GM21447 (cell line): ENCODE measurements at regions not wholly inside any gene's neighbourhood (a gene's known extent, or its start where the extent isn't known, plus 50 kb on each side); places are given as distances from the start of the nearest gene placed in this dataset.
"Not testable (repeated sequence)": the region's sequence is repeated elsewhere in the genome, so short reads cannot be mapped to it uniquely, and the experiment has no call there.

Experiments
- ATAC-seq: cut with Tn5 transposase; IDR thresholded peaks from one replicate; pipeline ENCODE4 v1.9.1; 2021; ENCODE audit not compliant: unreplicated experiment

DNA sequence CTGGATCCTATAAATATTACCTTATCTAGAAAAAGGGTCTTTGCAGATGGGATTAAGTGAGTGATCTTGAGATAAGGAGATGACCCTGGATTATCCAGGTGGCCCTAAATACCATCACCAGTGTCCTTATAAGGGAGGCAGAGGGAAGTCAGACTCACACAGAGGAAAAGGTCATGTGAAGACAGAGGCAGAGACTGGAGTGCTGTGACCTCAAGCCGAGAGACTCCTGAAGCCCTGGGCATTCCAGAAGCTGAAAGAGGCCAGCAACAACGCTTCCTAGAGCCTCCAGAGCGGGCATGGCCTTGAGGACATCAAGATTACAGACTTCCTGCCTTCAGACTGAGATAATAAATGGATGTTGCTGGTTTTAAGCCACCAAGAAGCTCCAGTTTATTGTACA lies 118.8 kb downstream of the ATPSCKMT start:
- no peak for ATAC-seq

DNA sequence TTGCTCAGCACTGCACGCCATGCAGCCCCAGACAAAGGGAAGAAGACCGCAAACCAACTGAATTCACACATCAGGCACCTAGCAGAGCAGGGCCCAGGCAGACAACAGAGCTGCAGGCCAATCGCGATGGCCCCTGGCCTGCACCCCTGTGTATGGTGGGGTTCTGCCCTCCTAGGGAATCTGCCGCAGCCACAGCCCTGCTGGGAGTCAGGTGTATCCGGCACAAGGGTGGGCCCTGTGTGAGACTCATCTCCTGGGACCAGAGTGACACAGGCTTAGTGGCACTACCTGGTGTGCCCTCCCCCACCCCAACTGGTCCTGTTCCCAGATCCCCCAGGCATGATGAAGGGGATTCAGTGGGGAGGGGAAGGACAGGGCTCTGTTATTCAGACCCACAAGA lies 122.8 kb downstream of the ATPSCKMT start:
- no peak for ATAC-seq

DNA sequence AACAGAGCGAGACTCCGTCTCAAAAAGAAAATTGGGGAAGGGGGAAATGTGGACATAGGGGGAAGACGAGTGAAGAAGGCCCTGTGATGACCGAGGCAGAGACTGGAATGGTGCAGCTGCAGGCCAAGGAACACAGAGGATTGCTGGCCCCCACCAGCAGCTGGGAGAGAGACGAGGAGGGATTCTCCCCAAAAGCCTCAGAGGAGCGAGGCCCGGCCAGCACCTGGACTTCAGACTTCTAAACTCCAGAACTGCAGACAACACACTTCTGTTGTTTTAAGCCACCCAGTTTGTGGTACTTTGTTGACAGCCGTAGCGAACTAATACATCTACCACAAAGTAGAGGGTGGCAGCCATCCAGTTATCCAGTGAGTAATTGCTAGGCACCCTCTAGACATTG lies 124.6 kb downstream of the ATPSCKMT start:
- no peak for ATAC-seq

DNA sequence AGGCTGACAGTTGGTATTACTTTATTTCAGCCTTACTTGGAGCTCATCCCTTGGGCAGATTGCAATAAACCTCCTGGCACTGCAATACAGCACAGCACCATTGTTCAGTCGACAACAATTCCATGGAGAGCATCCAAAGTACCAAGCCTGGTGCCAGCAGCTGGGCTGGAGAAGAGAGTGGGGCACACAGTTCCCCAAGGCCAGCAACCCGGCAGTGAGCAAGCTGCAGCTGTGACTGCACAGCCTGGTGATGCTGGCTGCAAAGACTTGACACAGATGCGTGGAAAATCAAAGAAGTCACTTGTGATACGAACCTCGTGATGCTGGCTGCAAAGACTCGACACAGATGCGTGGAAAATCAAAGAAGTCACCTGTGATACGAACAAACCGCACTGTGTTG lies 125.4 kb downstream of the ATPSCKMT start:
- no peak for ATAC-seq

DNA sequence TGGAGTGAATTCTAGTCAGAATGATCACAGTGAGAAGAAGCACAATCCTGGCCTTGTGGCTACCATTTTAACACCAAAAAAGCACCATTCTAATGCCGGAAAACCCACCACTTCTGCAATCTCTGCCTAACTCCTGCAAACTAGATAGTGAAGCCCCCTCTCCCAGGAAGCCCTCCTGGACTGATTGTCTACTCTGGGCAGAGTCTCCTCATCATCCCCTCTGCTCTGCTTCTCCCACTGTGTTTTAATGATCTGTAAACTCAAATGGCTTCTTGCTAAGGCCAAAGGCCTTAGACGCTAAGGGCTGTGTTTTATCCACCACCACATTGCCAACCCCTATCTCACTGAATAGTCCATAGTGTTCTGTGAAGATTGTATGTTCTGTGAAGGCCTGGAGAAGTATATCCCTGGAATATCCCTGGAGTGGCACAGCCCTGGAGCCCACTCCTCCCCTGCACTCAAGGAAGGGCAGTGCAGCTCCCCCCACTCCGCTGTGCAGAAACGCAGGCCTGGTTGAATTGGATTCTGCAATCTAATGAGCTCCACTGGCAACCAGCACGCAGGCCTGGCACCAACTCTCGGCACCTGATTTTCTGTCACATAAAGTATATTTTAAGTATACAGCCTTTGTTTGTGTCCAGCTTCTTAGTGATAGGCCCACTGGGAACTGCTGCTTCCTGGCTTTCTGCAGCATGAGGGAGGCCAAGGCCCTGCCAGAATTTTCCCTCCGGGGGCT lies 126.3 kb downstream of the ATPSCKMT start:
- ATAC-seq = no peak

DNA sequence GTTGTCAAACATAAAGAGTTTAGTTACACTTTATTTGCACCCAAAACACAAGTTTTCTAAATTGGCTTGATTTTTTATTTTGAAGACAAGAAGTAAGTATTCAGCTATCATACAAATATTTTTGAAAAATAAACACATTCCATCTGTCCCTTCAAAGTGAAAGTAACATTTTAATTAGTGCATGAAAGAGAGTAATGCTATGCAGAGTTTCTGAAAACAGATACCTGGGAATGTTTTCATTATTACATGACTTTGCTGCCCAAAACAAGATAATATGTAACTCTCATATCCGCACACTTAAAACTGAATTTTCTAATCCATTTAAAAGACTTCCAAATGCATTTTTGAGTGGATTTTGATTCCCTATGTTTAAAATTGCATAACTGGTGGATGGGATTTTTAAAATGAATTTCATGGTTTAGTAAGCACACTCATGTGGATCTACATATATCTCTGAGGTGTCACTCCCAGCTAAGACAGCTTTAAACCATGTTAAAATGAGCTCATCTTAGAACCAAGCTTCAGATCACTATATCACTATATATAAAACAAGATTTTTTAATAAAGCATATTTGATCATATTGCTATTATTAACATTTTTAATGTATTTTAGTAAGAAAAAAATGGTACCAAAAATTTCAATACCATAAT lies 127.5 kb downstream of the ATPSCKMT start:
- no peak for ATAC-seq

DNA sequence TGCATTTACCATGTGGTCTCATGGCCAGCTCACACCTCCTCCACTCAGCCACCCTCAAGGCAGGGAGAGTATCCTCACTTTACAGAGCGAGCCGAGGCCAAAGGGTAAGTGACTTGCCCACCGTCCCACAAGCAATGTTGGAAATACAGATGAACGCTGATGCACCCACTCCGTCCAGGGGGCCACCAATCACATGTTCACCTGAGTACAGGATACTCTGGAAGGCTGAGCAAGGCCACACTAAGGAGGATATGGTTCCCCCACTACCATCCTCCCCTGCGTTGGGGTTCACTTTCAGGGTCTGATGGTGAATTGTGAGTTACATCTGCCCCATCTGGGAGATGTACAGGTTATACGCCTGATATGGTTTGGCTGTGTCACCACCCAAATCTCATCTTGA lies 128.8 kb downstream of the ATPSCKMT start:
- no peak for ATAC-seq

DNA sequence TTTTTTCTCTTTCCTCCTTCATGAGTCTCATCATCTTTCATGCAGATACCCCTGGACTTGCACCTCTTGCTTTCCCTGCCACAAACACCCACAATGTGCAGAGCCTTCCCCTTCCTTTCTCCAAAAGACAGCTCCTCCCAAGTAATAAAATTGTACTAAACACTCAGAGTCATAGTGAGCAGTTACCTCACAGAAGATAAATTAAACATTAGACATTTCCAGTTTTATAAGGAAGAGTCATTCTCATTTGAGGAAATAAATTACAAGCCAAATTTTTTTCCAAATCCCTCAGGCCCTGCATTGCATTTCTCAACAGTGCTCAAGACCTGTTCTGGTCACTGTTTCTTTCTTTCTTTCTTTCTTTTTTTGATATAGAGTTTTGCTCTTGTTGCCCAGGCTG lies 131.5 kb downstream of the ATPSCKMT start:
- ATAC-seq = no peak

DNA sequence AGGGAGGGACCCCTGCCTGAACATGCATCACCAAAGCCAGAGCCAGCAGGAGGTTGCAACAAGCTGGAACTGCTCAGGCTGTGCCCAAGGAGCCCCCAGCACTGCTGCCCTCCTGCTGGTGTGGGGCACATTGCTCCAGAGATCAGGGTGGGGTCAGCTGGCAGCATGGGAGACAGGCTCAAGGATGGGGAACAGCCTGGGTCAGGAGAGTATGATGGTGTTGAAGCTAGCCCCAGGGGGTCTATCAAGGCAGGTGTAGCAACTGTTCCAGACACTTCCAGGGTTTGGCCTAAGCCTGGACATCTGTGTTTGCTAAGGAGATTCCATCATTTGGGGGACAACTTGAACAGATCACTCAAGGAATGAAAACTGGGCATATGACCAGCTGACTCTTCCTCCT lies 133.1 kb downstream of the ATPSCKMT start:
- ATAC-seq = no peak

DNA sequence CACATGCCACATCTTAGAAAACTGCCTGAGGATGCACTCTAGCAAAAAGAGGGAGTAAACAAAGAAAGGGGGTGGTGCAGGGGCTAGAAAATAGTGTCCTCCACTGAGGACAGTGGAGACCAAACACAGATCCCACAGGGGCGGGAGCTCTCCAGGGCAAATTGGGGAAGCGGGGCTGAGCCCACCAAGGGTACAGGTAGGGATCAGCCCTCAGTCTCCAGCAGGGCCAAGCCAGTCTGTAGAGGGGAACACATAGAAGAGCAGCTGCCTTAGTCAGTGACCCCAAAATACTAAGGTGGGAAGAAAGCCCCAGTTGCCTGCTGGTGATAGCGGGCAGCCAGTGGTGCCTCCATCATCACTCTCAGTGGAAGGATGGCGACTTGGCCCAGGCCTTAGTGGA lies 134.0 kb downstream of the ATPSCKMT start:
- ATAC-seq = no peak

DNA sequence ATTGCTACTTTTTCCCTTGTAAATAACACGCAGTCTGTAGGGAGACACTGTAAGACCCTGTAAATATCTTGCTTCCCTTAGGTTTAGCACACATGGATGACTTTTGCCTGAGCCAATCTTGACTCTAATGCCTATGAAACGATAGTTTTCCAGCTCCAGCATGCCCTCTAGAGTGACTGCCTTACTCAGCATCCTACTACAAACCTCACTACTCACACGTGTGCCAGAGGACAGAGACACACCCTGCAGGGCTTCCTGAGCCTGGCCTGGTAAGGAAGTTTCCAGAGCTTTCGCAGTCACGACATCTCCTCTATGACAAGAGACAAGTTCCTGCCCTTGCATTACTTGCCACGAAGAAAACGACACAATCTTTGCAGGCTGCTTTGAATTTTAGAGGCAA lies 138.1 kb downstream of the ATPSCKMT start:
- ATAC-seq = no peak

DNA sequence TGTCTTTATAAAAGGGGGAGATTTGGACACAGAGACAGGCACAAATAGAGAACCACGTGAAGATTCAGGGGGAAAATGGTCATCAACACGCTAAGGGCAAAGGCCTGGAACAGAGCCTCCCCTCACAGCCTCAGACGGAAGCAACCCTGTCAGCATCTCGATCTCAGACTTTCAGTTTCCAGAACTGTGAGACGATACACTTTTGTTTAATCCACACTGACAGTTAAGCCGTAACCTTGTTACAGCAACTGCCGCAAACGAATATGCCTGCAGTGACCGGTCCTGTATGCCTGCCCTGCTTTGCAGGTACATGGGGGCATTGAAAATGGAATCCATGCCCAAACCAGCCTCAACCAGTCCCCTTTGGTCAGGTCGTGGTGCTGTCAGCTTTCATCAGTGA lies 139.5 kb downstream of the ATPSCKMT start:
- no peak for ATAC-seq

DNA sequence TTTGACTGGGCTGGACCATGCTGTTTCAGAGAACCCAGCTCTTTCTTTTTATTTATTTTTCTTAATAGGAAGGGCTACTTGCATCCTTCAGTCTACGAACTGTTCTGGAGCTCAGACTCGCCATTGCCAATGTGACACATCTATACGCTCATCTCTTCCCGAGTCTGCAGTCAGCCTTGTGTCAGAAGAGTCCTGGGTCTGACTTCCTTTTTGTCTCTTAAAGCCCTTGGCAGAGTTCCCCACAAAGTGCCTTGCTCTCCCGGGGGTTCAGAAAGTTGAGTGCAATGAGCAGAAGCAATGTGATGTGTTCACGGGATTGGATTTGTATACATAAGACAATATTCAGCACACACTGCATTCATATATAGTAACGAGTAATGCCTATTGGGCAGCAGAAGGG lies 140.4 kb downstream of the ATPSCKMT start:
- ATAC-seq = no peak

DNA sequence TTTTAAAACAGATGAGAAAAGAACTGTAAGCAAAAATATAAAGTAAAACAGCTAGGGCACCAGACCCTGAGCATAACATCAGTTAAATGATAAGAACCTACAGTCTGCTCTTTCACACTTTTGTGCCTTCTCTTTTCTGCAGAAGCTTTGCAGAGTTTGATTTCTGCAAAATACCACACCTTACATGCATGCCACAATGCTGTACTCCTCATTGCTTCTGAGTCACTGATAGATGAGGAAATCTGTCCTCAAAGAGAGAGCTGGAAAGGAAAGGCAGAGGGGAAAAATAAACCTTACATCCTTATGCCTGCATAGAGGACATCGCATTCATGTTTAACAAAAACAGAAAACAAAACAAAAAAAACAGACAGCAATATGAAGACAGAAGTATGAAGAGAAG lies 142.9 kb downstream of the ATPSCKMT start:
- ATAC-seq = no peak

DNA sequence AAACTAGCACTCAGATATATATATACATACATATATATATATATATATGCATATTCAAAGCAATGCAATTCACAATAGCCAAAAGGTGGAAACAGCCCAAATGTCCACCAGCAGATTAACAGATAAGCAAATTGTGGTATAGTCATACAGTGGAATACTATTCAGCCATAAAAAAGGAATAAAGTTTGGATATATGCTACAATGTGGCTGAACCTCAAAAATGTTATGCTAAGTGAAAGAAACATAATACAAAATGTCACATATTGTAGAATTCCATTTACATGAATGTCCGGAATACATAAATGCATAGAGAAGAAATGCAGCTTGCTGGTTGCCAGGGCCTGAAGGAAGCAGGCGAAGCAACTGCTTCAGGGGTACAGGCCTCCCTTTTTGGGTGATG lies 143.4 kb downstream of the ATPSCKMT start:
- no peak for ATAC-seq

DNA sequence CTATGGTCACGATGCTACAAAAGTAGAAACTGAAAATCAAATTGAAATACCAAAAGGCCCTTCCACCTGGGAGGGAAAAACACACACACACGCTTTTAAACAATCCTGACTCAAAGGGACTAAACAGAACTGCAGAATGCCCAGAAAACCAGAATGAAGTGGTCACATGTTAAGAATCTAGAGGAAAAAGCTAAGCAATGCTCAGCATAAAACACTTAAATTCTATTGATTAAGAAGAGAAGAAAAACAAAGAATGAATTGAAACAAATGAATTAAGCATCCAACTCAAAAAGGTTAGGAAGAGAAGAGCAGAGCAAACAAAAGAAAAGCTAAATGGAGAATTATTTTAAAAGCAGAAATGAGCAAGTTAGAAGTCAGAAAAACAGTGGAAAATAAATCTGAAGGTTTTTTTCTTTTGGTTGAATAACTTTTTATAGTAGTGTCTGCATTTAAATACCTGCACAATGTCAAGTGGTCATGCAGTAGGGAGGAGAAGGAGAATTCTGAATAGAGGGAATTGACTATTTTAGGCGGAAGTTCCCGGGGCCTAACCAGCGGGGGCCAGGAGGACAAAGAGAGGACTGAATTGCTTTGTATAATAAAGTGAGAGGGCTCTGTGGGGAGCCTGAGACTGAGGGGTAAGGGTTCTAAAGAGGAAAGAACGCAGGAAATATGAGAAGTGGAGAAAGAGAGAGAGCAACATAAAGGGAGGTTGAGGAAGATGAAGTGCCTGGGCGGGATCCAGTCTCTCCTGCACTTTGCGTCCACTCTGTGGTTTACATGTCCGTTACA lies 146.8 kb downstream of the ATPSCKMT start:
- no peak for ATAC-seq

DNA sequence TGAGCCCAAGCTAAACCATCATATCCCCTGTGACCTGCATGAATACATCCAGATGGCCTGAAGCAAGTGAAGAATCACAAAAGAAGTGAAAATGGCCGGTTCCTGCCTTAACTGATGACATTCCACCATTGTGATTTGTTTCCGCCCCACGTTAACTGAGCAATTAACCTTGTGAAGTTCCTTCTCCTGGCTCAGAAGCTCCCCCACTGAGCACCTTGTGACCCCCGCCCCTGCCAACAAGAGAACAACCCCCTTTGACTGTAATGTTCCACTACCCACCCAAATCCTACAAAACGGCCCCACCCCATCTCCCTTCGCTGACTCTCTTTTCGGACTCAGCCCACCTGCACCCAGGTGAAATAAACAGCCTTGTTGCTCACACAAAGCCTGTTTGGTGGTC lies 147.5 kb downstream of the ATPSCKMT start:
- ATAC-seq = not testable (repeated sequence)

DNA sequence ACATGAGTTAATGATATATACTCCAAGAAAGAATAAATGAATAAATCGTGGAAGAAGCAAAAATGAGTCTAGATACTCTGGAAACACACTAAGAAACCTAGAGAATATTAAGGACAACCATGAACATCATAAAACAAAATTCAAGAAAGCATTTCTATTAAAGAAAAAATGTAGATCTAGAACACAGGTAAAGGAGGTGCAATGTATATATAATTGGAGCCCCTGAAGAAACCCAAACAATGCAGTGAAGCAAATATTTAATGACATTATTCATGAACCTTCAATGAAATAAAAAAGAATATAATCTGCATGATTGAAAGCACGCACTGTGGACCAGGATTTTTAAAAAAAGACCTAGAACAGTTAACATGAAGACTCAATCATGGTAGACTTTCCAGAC lies 150.1 kb downstream of the ATPSCKMT start:
- ATAC-seq = no peak

DNA sequence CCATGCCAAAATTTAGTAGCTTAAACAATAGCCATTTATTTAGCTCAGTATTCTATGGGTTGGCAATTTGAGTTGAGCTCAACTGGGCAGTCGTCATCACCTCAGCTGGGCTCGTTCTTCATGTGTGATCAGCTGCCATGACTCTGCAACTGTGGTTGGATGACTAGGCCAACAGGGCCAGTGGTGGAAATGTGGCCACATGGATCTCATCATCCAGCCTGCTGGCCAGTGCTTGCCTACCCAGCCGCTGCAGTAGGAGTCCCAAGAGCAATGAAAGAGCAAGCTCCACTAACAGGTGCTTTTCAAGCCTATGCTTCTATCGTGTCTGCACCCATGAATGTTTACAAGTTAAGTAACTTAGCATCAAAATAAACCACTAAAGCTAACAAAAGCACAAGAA lies 158.0 kb downstream of the ATPSCKMT start:
- ATAC-seq = no peak

DNA sequence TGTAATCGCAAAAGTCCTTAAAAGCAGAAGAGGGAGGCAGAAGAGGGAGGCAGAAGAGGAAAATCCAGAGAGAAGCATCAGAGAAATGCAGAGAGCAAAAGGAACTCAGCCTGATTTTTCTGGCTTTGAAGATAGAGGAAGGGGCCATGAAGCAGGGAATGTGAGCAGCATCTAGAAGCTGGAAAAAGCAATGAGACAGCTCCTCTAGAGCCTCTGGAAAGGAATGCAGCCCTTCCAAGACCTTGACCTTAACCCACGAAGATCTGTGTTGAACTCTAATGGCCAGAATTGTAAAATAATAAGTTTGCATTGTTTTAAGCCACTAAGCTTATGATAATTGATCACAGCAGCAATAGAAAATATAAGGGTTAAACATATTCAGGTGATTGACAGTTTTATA lies 159.6 kb downstream of the ATPSCKMT start:
- no peak for ATAC-seq

DNA sequence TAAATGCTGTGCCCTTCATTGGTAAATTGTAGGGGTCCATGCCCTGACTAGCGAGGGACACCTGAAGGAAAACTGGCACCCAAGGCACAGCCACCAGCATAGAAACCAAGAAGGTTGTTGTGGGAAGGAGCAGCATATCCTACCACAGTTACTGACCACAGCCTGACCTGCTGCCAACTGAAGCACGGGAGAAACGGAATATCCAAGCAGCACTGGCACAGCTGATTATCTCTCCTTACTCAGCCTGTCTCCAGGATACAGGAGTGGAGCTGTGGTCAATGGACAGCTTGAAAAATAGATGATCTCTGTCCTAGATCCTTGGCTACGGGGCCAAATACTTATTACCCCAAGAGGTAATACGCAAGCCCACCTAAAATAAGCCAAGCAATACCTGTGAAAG lies 164.5 kb downstream of the ATPSCKMT start:
- no peak for ATAC-seq

DNA sequence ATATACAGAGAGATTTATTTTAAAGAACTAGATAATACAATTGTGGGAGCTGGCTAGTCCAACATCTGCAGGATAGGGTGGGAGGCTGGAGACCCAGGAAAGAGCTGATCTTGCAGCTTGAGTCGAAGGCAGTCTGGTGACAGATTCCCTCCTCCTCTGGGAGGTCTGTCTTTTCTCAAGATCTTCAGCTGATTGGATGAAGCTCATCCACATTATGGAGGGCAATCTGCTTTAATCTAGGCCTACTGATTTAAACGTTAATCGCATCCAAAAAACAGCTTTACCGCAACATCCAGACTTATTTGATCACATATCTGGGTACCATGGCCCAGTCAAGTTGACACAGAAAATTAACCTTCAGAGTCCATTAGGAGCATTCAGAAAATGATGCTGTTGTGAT lies 168.1 kb downstream of the ATPSCKMT start:
- ATAC-seq = no peak
